OCI-LY1 (cell line): ENCODE measurements at regions not wholly inside any gene's neighbourhood (a gene's known extent, or its start where the extent isn't known, plus 50 kb on each side); places are given as distances from the start of the nearest gene placed in this dataset.

Experiments used
- EZH2 ChIP-seq: fragments of 200-600 bp; sonication (generic), shearing (Covaris generic); IDR thresholded peaks from 2 replicates; pipeline ENCODE4 v1.8.0; 2017; ENCODE audit warnings: borderline replicate concordance, mixed run types, mild to moderate bottlenecking, antibody characterized with exemption, low read length, moderate library complexity, mixed read lengths
- TF ChIP-seq, protein P1 (sequence below): fragments of 200-600 bp; sonication (generic), shearing (Covaris generic); IDR thresholded peaks from 2 replicates; pipeline ENCODE4 v1.5.1; 2017; ENCODE audit warnings: mild to moderate bottlenecking, antibody characterized with exemption, low read length, moderate library complexity, mixed read lengths

DNA sequence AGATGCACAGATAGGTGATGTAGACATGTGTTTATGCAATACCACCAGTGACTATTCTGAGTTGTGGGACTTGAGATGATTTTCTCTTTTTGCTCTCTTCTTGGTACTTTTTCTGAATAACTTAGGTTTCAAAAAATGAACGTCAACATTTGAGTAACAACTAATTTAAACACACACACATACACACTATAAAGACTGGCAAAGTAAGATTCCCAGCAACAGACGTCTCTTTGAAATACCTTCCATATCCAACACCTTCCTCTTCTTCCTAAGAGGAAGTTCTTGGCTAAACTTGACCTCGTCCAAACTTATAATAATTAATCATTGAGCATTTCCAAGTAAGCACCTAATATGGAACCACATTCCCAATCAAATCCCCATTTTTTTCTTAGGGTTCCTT, 81.6 kb upstream of the RGPD4 start:
- TF ChIP-seq, protein P1, sequence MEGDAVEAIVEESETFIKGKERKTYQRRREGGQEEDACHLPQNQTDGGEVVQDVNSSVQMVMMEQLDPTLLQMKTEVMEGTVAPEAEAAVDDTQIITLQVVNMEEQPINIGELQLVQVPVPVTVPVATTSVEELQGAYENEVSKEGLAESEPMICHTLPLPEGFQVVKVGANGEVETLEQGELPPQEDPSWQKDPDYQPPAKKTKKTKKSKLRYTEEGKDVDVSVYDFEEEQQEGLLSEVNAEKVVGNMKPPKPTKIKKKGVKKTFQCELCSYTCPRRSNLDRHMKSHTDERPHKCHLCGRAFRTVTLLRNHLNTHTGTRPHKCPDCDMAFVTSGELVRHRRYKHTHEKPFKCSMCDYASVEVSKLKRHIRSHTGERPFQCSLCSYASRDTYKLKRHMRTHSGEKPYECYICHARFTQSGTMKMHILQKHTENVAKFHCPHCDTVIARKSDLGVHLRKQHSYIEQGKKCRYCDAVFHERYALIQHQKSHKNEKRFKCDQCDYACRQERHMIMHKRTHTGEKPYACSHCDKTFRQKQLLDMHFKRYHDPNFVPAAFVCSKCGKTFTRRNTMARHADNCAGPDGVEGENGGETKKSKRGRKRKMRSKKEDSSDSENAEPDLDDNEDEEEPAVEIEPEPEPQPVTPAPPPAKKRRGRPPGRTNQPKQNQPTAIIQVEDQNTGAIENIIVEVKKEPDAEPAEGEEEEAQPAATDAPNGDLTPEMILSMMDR: no peak
- TF ChIP-seq EZH2: no peak
